ENCODE measurements at regions not wholly inside any gene's neighbourhood (a gene's known extent, or its start where the extent isn't known, plus 50 kb on each side); places are given as distances from the start of the nearest gene placed in this dataset.
"Not testable (repeated sequence)": the region's sequence is repeated elsewhere in the genome, so short reads cannot be mapped to it uniquely, and the experiment has no call there.

GRCh38 chr6:163747058-163747457, 332.5 kb downstream of the QKI start:
- TF ChIP-seq POLR2A (IDR thresholded peaks at IDR 0.05; ENCODE audit: insufficient read depth in 1 of 2, low read depth in 2 of 2, low read length in 2 of 2); ZNF24 (IDR thresholded peaks at IDR 0.05); ZZZ3 (CRISPR knock-in tag; IDR thresholded peaks at IDR 0.05; ENCODE audit: borderline replicate concordance); U2AF1 (optimal IDR thresholded peaks at IDR 0.05; ENCODE audit: low read depth, low read length); SMAD3 (CRISPR knock-in tag; IDR thresholded peaks at IDR 0.05); CTCF (CRISPR knock-in tag; IDR thresholded peaks at IDR 0.05); ZFX (CRISPR knock-in tag; IDR thresholded peaks at IDR 0.05; ENCODE audit: low read depth); ZNF350 (CRISPR knock-in tag; IDR thresholded peaks at IDR 0.05; ENCODE audit: borderline replicate concordance, low read depth): not testable (repeated sequence)
- TF ChIP-seq, protein P1, sequence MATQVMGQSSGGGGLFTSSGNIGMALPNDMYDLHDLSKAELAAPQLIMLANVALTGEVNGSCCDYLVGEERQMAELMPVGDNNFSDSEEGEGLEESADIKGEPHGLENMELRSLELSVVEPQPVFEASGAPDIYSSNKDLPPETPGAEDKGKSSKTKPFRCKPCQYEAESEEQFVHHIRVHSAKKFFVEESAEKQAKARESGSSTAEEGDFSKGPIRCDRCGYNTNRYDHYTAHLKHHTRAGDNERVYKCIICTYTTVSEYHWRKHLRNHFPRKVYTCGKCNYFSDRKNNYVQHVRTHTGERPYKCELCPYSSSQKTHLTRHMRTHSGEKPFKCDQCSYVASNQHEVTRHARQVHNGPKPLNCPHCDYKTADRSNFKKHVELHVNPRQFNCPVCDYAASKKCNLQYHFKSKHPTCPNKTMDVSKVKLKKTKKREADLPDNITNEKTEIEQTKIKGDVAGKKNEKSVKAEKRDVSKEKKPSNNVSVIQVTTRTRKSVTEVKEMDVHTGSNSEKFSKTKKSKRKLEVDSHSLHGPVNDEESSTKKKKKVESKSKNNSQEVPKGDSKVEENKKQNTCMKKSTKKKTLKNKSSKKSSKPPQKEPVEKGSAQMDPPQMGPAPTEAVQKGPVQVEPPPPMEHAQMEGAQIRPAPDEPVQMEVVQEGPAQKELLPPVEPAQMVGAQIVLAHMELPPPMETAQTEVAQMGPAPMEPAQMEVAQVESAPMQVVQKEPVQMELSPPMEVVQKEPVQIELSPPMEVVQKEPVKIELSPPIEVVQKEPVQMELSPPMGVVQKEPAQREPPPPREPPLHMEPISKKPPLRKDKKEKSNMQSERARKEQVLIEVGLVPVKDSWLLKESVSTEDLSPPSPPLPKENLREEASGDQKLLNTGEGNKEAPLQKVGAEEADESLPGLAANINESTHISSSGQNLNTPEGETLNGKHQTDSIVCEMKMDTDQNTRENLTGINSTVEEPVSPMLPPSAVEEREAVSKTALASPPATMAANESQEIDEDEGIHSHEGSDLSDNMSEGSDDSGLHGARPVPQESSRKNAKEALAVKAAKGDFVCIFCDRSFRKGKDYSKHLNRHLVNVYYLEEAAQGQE (IDR thresholded peaks at IDR 0.05; ENCODE audit: borderline replicate concordance in 1 of 2, low read depth in 1 of 2, low read length in 2 of 2): not testable (repeated sequence)

Data from HepG2 (cell line).